Smooth muscle cell (in vitro differentiated cells): ENCODE measurements at regions not wholly inside any gene's neighbourhood (a gene's known extent, or its start where the extent isn't known, plus 50 kb on each side); places are given as distances from the start of the nearest gene placed in this dataset.

Experiments
- DNase-seq: peaks from one replicate; lab custom pipeline; 2025; ENCODE audit not compliant: unreplicated experiment; lab: John Stamatoyannopoulos, UW
- H2AFZ ChIP-seq: fragments of 200-600 bp; sonication (generic); 2 replicates; pipeline ENCODE4 v1.6.0; 2016; ENCODE audit warnings: antibody characterized with exemption, low read depth, mild to moderate bottlenecking
- H3F3A ChIP-seq: fragments of 200-600 bp; sonication (generic); 2 replicates; pipeline ENCODE4 v1.6.0; 2017; ENCODE audit warnings: antibody characterized with exemption, low read depth
- H3K27ac ChIP-seq: fragments of 200-600 bp; sonication (generic); 2 replicates; pipeline ENCODE4 v1.5.1; 2016; ENCODE audit warnings: low read depth, mild to moderate bottlenecking
- H3K27me3 ChIP-seq: fragments of 200-600 bp; sonication (generic); 2 replicates; pipeline ENCODE4 v1.6.1; 2016; ENCODE audit warnings: low read depth, mild to moderate bottlenecking
- H3K36me3 ChIP-seq: fragments of 200-600 bp; sonication (generic); 2 replicates; pipeline ENCODE4 v1.5.1; 2016; ENCODE audit warnings: low read depth
- H3K4me1 ChIP-seq: fragments of 200-600 bp; sonication (generic); 2 replicates; pipeline ENCODE4 v1.5.1; 2016; ENCODE audit warnings: low read depth
- H3K4me2 ChIP-seq: fragments of 200-600 bp; sonication (generic); 2 replicates; pipeline ENCODE4 v1.6.0; 2016; ENCODE audit warnings: mild to moderate bottlenecking
- H3K4me3 ChIP-seq: fragments of 200-600 bp; sonication (generic); 2 replicates; pipeline ENCODE4 v1.5.1; 2016; ENCODE audit warnings: mild to moderate bottlenecking
- H3K79me2 ChIP-seq: fragments of 200-600 bp; sonication (generic); 2 replicates; pipeline ENCODE4 v1.6.0; 2016; ENCODE audit warnings: low read depth, mild to moderate bottlenecking
- H3K9ac ChIP-seq: fragments of 200-600 bp; sonication (generic); 2 replicates; pipeline ENCODE4 v1.6.0; 2016; ENCODE audit warnings: low read depth
- H3K9me3 ChIP-seq: fragments of 200-600 bp; sonication (generic); replicated peaks from 2 replicates; pipeline ENCODE4 v1.5.1; 2016; ENCODE audit warnings: low read depth
- H4K20me1 ChIP-seq: fragments of 200-600 bp; sonication (generic); 2 replicates; pipeline ENCODE4 v1.6.0; 2016; ENCODE audit warnings: low read depth
- CTCF ChIP-seq: fragments of 200-600 bp; sonication (generic); IDR thresholded peaks from 2 replicates; pipeline ENCODE4 v1.5.1; 2017; ENCODE audit warnings: borderline replicate concordance, mild to moderate bottlenecking, antibody characterized with exemption; ENCODE audit not compliant: insufficient read depth, poor library complexity, severe bottlenecking
- WGBS: methylation state at CpG from one replicate; pipeline ENCODE4 v1.1.7; 2016; ENCODE audit warnings: low lambda C conversion rate; 5-methylcytosine and 5-hydroxymethylcytosine counted together

DNA sequence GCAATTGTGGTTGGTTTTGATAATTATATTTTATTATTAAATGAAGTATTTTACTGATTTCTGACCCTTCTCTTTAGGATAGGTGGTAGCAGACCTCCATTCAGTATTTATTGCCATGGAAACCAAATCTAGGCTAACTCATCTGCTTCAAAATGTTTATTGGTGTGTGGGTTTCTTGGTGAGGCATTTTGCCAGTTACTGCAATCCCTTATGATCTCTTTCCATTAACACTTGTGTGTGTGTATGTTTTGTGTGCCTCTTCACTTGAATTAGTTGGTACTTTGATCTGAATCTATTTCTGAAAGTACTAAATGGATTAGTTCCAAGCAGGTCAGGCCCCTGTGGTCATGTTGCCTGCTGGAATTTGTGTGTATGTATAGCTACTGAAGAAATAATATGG is 184.4 kb upstream of the C11orf87 start:
- H3K4me3 ChIP-seq, result no peak overlapping the region
- H4K20me1 ChIP-seq, result no peaks in the 10 kb centered on the region
- H3K4me2 ChIP-seq, result no peak overlapping the region
- no peaks in the 10 kb centered on the region for H3K4me1 ChIP-seq
- no peak overlapping the region for H3K9ac ChIP-seq
- no peak overlapping the region for H2AFZ ChIP-seq
- no peaks in the 10 kb centered on the region for H3F3A ChIP-seq
- no peak for DNase-seq
- TF ChIP-seq CTCF, result no peak
- H3K27me3 ChIP-seq, result no peaks in the 10 kb centered on the region
- H3K27ac ChIP-seq, result no peak overlapping the region
- no peaks in the 10 kb centered on the region for H3K9me3 ChIP-seq
- H3K79me2 ChIP-seq, result no peaks in the 10 kb centered on the region
- no peaks in the 10 kb centered on the region for H3K36me3 ChIP-seq

GRCh38 chr11:109241988-109242536 is 179.9 kb upstream of the C11orf87 start:
- no peak overlapping the region for H3K4me3 ChIP-seq
- no peaks in the 10 kb centered on the region for H3K79me2 ChIP-seq
- no peaks in the 10 kb centered on the region for H3K27me3 ChIP-seq
- H3K27ac ChIP-seq, result no peak overlapping the region
- no peaks in the 10 kb centered on the region for H3K9me3 ChIP-seq
- TF ChIP-seq CTCF, result no peak
- H4K20me1 ChIP-seq, result no peaks in the 10 kb centered on the region
- H3K4me2 ChIP-seq, result no peak overlapping the region
- DNase-seq, result no peak
- no peaks in the 10 kb centered on the region for H3K36me3 ChIP-seq
- H3K4me1 ChIP-seq, result no peaks in the 10 kb centered on the region
- WGBS, result 52% methylated on average over 3 of the region's 3 CpGs
- no peak overlapping the region for H2AFZ ChIP-seq
- no peaks in the 10 kb centered on the region for H3F3A ChIP-seq
- no peak overlapping the region for H3K9ac ChIP-seq

GRCh38 chr11:109247071-109247470 is 174.9 kb upstream of the C11orf87 start:
- no peak for TF ChIP-seq CTCF
- Histone ChIP-seq H3K79me2 (no peaks in the 10 kb centered on the region), H2AFZ (no peak overlapping the region), H4K20me1 (no peaks in the 10 kb centered on the region), H3K4me1 (peaks cover 5% of the 10 kb centered on the region), H3F3A (peaks cover 5% of the 10 kb centered on the region), H3K36me3 (no peaks in the 10 kb centered on the region), H3K27me3 (no peaks in the 10 kb centered on the region), H3K4me2 (no peak overlapping the region), H3K9me3 (no peaks in the 10 kb centered on the region), H3K4me3 (no peak overlapping the region), H3K27ac (no peak overlapping the region), H3K9ac (no peak overlapping the region)
- no peak for DNase-seq
- WGBS, result 78% methylated on average over 5 of the region's 5 CpGs

- no peak for DNase-seq
- Histone ChIP-seq H2AFZ (peak overlapping the region; percentile 11), H3K4me3 (no peak overlapping the region), H3K36me3 (no peaks in the 10 kb centered on the region), H3K4me2 (peak overlapping the region; percentile 19), H3K9me3 (no peaks in the 10 kb centered on the region), H3K4me1 (peaks cover 5% of the 10 kb centered on the region), H3K27me3 (no peaks in the 10 kb centered on the region), H3K9ac (no peak overlapping the region), H3K27ac (no peak overlapping the region), H3K79me2 (no peaks in the 10 kb centered on the region), H4K20me1 (no peaks in the 10 kb centered on the region), H3F3A (peaks cover 5% of the 10 kb centered on the region)
- WGBS, result 37% methylated on average over 3 of the region's 3 CpGs
- no peak for TF ChIP-seq CTCF
Measured at GRCh38 chr11:109249597-109249996, 172.4 kb upstream of the C11orf87 start.
